ENCODE measurements at regions not wholly inside any gene's neighbourhood (a gene's known extent, or its start where the extent isn't known, plus 50 kb on each side); places are given as distances from the start of the nearest gene placed in this dataset.

DNA sequence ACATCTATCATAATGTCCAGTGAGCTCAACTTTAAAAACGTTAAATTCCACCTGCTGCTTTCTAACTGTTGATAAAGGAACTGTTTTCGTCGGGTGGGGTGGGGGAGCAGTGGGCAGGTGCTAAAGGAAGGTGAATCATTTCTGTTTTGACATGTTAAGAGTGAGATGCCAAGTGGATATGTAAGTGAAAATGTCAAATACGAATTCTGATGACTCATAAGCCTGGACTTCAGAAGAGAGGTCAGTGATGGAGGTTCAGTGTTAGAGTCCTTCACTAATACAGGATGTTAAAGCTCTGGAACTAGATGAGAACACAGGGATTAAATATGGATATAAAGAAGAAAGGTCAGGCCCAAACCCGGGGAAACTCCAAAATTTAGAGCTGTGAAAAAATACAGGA, 617.9 kb upstream of the CTNND2 start:
- Histone ChIP-seq H3K4ac (replicated peaks; ENCODE audit: insufficient read length, low read depth, low read length) (no peak overlapping the region), H3K9ac (replicated peaks in 1 of 4; ENCODE audit: extremely low read depth in 1 of 4, low read depth in 3 of 4, low read length in 3 of 4) (no peak overlapping the region), H2BK20ac (ENCODE audit: low read length) (no peak overlapping the region), H3K14ac (ENCODE audit: insufficient read length) (no peak overlapping the region), H4K91ac (replicated peaks; ENCODE audit: insufficient read length, low read length) (no peak overlapping the region), H2BK12ac (ENCODE audit: low read depth, low read length) (no peak overlapping the region), H3K79me2 (ENCODE audit: control insufficient read depth in 1 of 2, insufficient read depth in 2 of 2, low read length in 2 of 2) (no peaks in the 10 kb centered on the region), H3K27ac (ENCODE audit: low read depth, low read length) (no peak overlapping the region), H3K18ac (ENCODE audit: extremely low read depth, low read length) (no peak overlapping the region), H4K5ac (ENCODE audit: insufficient read length, low read depth, low read length) (no peak overlapping the region), H3K36me3 (ENCODE audit: control insufficient read depth in 2 of 4, insufficient read depth in 4 of 4, low read length in 3 of 4) (no peaks in the 10 kb centered on the region), H3K23ac (ENCODE audit: insufficient read length) (no peak overlapping the region), H3K79me1 (ENCODE audit: low read depth, low read length) (no peaks in the 10 kb centered on the region; the same call in 1 of the 2 replicates), H3K27me3 (replicated peaks in 1 of 4; ENCODE audit: control insufficient read depth in 3 of 4, extremely low read depth in 1 of 4, insufficient read depth in 3 of 4, low read length in 3 of 4) (no peaks in the 10 kb centered on the region), H2BK15ac (ENCODE audit: low read length) (no peak overlapping the region), H2AFZ (ENCODE audit: low read length) (no peak overlapping the region), H3K56ac (replicated peaks; ENCODE audit: insufficient read length, low read depth, low read length) (no peak overlapping the region), H2BK5ac (ENCODE audit: low read depth, low read length) (no peak overlapping the region), H3K9me3 (ENCODE audit: insufficient read depth in 2 of 2, low read depth in 1 of 2, low read length in 1 of 2) (peaks cover 0 to 8% of the 10 kb centered on the region in 2 experiments; a peak in 2 of 4 replicates), H2AK5ac (ENCODE audit: low read depth, low read length) (no peak overlapping the region), H2BK120ac (replicated peaks; ENCODE audit: low read depth, low read length) (no peak overlapping the region), H4K20me1 (replicated peaks in 1 of 2; ENCODE audit: control insufficient read depth in 1 of 2, insufficient read depth in 2 of 2, low read length in 2 of 2) (no peaks in the 10 kb centered on the region), H3K23me2 (ENCODE audit: low read depth, low read length) (no peaks in the 10 kb centered on the region), H3K4me1 (replicated peaks in 1 of 4; ENCODE audit: control insufficient read depth in 3 of 4, insufficient read depth in 4 of 4, low read length in 3 of 4) (no peaks in the 10 kb centered on the region), H3K4me2 (ENCODE audit: insufficient read depth in 1 of 2, low read depth in 2 of 2, low read length in 2 of 2) (no peak overlapping the region), H4K8ac (ENCODE audit: extremely low read depth, insufficient read depth, low read length) (no peak overlapping the region), H3K4me3 (ENCODE audit: extremely low read depth in 1 of 4, insufficient read depth in 2 of 4, low read depth in 3 of 4, low read length in 4 of 4) (no peak overlapping the region)
- no peak for FAIRE-seq
- ChIA-PET POLR2A (ENCODE audit: partially characterized antibody) (no interaction called here), CTCF (ENCODE audit: partially characterized antibody) (interaction anchor here (1.1 kb wide), 1 partner anchor 443 kb away, joined by 3 read pairs; no protein-coding TSS in a partner anchor)
- WGBS, 2 experiments (ENCODE audit: extremely low coverage in 1 of 2, insufficient coverage in 1 of 2, insufficient read length in 1 of 2, insufficient replicate concordance in 2 of 2, low coverage in 1 of 2, low lambda C conversion rate in 2 of 2, missing lambda C conversion rate in 1 of 2) = 87% methylated on average over 5 of the region's 5 CpGs; no CpG with 5 or more reads in 1 of the 2 experiments
- DNase-seq (ENCODE audit: low read depth in 1 of 2, low spot score in 2 of 2) = no peak
- no peak for TF ChIP-seq RBBP5 (IDR thresholded peaks at IDR 0.05; ENCODE audit: borderline replicate concordance, low read depth, low read length)
- no peak for TF ChIP-seq RNF2 (IDR thresholded peaks at IDR 0.05; ENCODE audit: borderline replicate concordance, low read depth, low read length, missing control alignments, poor library complexity, severe bottlenecking)
- no peak for TF ChIP-seq HDAC6 (IDR thresholded peaks at IDR 0.05; ENCODE audit: low read depth, low read length)
- no peak for TF ChIP-seq KDM1A (IDR thresholded peaks at IDR 0.05; ENCODE audit: borderline replicate concordance, low read length)

All from H1 (cell line).